Colon (tissue), 2 donors: ENCODE measurements at regions not wholly inside any gene's neighbourhood (a gene's known extent, or its start where the extent isn't known, plus 50 kb on each side); places are given as distances from the start of the nearest gene placed in this dataset.

Source experiments
- FAIRE-seq: peaks from 2 replicates; lab custom pipeline; 2012; peaks lifted over from hg19 to GRCh38; lab: Jason Lieb, UNC
- donor health status: control.
- donor health status: control.

DNA sequence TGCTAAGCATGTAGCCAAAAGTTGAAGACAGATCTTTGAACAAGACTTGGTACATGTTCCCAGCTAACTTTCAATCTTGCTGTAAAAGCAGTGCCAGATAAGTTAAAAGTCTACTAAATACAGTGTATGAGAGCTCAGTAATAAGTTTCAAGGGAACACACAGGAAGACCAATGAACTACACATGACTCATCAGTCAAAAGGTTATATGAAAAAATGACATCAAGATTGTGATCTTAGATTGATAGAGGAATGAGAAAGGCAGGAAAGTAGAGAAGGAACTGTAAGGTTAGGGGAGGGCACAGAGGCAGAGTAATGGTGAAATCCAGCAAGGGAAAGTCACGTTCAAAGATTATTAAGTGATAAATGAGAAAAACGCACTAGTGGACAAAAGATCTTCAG lies 249.9 kb upstream of the FLRT2 start:
- no peak for FAIRE-seq

DNA sequence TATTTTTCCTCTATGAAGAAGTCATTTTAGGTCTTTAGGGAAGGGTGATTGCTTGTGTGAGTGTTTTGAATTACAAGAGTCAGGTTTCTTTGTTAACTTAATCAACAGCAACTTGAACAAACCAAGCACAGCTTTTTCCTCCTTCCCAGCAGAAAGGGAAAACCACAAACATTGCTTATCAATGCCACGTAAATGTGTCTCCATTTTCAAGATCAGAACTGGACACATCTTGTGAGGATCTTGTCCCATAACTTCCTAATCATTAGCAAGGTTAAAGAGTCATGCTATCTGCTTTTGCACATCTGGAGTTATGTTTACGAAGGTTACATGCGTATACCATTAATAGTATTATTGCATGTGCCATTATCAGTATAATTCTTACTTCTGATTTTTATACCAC lies 248.0 kb upstream of the FLRT2 start:
- no peak for FAIRE-seq

DNA sequence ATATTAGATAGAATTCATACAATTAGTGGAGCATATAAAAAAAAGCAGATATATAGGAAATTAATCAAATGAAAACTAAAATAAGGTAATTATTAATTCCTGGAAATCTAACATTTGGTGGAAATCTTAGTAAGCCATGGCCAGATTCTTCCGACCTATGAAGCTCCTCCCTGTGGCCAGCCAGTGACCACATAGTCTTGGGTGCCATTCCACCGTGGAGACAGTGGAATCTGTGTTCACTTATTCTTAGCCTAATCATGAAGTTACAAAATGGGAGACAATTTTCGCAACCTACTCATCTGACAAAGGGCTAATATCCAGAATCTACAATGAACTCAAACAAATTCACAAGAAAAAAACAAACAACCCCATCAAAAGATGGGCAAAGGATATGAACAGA lies 241.9 kb upstream of the FLRT2 start:
- no peak for FAIRE-seq

DNA sequence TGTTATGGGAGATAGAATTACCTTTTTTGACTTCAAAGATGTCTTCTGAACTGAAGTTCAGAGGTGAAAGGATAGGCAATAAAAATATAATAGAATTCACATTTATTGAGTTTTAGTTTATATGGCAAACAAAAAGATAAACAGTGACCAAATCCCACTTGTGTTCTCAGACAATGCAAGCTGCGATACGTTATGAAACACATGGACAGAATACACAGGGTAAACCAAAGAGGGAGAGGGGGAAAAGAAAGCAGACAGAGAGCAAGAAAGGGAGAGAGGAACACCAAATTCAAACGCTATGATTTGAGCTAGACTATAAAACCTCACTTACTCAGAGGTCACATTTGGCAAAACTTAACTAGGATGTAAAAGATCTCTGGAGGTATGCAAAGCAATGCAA lies 238.2 kb upstream of the FLRT2 start:
- no peak for FAIRE-seq

DNA sequence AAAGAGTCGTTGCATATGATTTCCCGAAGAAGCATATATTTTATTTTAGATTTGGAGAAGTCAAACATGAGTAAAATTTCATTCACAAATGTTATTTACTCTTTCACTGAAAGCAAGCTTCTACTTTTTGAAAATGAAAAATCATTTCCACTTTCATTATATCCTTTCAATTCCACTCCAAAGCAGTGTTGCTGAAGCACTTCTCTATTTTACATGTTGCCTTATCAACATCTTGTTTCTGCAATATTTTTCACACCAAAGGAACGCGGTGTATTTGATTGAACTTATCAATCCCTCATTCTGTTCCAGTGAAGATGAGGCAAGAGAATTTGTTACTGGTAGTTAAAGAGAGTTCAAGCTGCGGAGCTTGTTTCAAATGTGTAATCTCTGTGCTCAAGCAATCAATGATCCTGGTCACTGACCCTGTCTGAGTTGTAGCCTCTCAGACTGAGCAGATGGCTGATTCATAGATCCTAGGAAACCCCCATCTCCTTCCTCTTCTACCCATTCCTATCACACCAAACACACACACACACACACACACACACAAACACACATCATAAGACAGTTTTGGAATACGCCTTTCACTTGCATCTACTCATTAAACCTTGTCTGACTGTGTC lies 236.2 kb upstream of the FLRT2 start:
- FAIRE-seq = no peak

DNA sequence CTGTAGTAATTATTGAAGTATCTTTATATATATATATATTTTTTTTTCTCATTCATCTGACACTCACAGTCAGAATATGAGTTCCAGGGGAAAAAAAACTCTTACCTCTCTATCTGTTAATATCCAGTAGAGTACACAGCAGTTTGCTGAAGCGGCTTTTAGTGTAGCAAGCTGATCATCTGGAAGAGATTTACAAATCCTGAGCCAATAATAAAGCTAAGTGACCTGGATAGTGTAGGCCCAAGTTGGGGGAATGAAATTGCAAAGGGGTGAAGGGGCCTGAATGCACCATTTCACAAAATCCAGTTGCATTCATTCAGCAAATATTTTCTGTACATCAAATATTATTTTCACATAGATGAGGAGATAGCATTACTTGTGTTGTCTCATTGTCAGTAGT lies 234.6 kb upstream of the FLRT2 start:
- no peak for FAIRE-seq

DNA sequence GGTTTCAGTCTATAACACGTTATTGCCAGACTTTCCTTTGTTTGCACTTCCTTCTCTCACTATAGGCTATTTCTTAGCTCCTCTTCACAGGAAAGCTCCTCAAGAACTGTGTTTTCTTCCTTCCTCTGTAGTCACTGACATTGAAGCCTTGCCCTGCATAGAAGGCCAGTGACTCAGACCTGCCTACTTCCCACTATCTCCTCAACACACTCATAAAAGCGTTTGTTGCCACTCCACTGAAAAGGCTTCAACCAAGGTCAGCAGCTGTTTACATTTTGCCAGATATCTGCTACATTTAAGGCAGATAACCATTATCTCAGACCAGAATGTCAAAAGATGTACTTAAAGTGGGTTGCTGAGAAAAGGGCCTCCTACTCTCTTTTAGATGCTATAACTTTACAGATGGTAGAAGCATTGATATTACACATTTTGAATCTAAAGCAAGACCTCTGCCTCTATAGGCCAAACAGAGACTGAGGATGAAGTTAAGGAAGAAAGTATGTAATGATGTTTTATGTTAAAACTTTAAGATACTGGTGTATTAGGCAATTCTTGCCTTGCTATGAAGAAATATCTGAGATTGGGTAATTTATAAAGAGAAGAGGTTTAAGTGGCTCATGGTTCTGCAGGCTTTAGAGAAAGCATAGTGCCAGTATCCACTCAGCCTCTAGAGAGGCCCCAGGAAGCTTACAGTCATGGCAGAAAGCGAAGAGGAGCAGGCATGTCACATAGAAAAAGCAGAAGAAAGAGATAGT lies 233.3 kb upstream of the FLRT2 start:
- no peak for FAIRE-seq

DNA sequence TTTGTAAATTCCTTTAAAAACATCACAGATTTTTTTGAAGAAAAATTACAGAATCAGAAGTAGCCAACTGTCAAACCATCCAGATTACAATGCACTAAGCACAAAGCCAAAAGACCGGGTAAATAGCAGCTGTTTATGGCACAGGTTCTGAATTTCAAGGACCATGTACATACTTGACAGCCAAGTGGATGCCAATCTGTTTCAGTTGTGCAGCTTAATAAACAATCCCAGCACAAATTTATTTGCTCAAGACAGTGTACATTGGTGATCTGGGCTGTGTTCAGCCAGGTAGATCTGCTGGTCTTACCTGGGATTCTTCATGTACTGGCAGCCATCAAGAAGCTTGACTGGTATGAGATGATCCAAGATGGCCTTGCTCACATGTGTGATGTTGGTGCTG lies 229.8 kb upstream of the FLRT2 start:
- no peak for FAIRE-seq

DNA sequence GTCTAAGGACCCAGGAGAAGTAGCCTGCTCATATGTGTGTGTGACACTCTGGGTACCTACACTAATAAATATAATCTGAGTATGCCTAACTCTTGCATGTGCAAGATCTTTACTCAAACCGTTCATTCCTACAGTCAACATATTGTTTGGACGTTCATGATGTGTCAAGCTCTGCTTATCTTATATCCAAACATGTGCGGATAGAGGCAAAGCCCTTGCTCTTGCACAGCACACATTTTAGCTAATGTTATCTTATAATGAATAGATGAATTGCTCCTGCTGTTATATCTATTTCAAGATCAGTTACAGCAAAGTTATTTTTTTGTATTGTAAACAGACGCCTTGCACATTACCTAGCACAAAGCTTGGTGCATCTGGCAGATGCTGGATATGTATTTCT lies 228.4 kb upstream of the FLRT2 start:
- no peak for FAIRE-seq

DNA sequence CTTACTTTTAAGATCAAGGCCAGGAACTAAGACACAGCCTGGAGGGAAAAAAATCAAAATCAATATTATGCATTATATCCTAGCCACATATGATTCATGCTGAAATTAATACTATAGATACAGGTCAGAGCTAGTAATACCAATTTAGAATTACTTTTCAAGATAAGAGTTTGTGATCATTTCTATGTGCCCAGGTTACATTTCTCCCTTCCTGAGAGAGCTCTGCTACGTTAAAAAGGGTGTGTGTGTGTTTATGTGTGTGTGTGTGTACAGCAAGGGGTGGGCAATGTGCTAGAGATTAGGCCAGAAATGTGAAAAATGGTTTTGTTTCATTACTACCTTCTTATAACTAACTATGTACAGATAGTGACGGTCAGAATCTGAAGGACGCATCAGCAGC lies 223.9 kb upstream of the FLRT2 start:
- no peak for FAIRE-seq

DNA sequence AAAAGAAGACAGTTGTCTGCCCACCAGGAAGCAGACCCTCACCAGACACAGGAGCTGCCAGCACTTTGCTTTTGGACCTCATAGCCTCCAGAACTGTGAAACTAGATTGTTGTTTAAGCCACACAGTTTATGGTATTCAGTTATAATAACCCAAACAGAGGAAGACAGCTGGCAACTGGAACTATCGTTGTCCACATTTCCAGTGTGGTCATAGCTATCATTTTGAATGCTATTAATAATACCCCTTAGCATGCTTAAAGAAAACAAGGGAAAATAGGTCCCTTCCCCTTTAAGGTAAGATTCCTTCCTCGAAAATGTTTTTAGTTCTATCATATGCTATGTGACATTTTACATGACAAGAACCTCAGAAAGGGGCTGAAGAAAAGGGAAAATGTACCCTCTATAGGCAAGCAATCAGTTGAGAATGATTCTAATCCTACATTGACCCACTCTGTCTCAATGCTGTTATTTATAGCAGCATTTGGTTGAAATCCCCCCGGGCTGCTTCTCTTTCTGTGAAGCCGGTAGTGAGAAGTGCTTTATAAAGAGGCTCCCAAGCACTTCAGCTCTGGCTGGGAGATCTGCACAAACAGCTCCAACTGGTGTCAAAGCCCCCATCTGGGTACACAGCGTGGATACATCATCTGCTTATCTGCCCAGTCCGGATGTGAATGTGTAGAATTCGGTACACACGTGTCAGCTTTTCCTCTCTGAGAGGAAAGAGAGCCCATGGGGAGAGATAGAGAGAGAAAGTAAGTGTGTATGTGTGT lies 221.2 kb upstream of the FLRT2 start:
- no peak for FAIRE-seq

DNA sequence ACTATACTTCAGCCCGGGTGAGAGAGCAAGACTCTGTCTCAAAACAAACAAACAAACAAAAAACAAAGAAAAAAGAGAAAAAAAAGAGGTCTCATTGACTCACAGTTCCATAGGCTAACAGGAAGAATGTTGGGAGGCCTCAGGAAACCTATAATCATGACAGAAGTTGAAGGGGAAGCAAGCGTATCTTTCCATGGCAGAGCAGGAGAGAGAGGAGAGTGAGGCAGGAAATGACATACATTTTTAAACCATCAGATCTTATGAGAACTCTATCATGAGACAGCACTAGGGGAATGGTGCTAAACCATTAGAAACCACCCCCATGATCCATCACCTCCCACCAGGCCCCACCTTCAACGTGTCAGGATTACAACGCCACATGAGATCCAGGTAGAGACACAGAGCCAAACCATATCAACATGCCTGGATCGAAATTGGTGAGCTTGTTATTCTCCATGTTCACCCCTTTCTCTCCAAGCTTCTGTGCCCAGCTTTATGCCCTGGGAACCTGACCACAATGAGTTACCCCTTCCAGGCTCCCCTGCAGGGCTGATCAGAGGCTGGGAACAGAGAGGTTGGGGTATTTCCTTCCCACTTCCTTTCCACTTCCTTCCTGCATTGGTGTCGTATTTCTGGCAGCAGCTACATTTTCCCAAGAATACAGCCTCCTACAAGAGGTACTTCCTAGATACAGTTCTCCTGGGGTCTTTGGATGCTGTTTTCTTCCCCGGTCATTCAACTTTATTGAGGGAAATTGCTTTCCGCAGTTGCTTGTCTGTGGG lies 219.3 kb upstream of the FLRT2 start:
- FAIRE-seq = no peak

DNA sequence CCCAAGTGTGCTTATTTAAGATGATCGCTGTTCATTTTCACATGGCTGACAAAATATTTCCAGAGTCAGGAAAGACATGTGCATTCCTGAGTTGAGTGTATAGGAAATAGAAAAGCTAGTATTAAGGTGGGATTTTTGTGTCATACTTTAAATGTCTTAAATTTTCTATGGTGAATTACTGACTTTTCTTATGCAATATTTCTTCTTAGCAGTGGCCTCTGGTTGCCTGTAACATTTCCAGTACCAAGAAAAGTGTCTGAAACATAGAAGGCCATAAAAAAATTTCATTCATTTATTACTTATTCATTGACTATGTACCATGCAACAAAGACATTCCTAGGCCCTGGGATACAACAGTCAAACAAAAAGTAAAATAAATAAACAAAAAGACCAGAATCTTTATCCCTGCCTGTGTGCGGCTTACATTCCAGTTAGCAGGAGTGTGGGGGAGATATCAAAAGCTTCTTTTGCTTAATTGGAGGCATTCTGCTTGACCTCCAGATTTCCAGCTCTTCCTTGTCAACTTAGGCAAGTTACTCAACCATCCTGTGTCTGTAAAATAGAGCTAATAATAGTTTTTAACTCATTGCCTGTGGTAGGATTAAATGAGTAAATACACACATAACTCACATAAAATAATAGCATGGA lies 216.3 kb upstream of the FLRT2 start:
- no peak for FAIRE-seq

DNA sequence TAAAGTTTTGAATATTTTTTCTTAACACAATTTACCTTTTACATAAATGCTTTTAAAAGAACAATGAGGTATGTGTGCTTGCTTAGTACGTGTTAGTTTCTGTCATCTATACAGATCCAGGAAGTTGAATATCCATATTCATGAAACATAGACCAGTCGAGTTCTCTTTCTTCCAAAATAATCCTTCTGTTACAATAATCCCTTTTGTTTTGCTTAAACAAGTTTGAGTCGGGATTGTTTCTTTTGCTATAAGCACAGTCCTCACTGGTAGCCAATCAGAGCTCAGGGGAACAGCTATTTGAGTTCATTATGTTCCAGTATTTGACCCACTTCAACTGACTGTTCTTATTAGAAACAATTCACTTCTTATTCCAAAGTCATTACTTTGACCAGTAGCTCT lies 214.7 kb upstream of the FLRT2 start:
- no peak for FAIRE-seq

DNA sequence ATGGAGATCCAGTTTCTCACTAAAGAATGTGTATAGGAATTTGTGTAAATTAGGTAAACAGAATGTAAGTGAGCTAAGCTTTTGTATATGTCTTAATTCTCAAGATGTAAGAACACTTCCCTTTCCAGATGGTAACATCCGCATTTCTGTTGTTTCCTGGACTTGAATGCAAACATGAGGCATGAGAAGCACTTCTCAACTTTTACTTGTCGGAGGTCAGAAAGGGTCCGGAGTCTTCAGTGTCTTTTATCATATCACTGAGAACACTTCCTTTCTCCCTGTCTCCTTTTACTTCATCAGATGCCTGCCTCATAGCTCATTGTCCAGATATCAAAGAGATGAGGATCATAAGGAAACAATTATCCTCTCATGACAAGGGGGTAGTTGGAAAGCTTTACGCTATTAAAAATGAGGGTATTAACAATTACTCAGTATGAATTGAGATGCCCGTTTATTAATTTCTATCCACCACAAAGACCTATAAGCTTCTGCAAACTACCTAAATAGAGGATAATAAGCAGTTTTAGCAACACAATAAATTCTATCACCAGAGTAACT lies 214.1 kb upstream of the FLRT2 start:
- FAIRE-seq = no peak

DNA sequence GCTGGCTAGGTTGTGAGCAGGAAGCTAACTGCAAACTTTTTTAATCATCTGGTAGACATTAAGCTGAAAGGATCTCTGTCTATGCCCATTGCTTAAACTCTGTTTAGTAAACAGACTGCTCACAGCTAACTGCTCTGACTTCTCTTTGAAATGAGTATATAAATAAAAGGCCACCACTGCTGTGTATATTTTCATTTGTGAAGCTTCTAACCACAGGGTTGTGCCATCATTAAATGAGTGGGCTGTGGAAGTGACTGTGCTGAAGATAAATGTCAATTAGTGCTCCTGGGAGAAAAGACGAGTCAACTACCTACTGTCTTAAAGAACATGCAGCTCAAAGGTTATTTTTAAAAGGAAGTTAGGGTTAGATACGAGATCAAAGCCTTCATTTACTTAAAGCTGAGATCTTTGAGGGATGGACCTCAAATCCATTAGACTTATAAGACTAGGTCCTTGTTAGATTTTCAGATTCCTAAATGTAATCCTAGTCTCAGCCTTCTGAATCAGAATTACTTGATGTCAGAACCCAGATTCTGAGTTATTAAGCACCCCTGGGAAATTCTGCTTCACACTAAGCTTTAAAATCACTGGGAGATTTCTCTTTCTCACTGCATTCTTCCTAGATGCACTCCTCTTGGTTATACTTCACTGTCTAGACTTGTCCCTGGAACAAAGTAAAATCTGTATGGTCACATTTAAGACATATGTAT lies 213.1 kb upstream of the FLRT2 start:
- FAIRE-seq = no peak

DNA sequence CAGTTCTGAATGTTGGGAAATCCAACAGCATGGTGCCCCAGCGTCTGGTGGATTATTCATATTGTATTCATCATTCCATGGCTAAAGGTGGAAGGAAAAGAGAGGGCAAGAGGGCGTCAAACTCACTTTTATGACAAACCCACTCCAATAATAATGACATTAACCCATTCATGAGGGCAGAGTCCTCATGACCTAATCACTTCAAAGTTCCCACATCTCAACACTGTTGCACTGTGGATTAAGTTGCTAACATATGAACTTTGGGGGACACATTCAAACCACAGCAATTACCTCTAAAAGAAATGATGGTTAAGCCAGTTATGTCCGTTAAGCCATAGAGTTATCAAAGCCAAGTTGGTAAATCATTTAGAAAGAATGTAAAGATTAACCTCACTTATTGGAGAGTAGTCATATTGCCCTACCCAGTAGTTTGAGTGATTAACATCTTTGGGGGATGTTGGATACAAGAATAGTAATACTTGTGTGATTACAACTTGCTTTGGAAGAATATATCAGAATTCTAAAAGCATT lies 212.4 kb upstream of the FLRT2 start:
- FAIRE-seq = no peak

DNA sequence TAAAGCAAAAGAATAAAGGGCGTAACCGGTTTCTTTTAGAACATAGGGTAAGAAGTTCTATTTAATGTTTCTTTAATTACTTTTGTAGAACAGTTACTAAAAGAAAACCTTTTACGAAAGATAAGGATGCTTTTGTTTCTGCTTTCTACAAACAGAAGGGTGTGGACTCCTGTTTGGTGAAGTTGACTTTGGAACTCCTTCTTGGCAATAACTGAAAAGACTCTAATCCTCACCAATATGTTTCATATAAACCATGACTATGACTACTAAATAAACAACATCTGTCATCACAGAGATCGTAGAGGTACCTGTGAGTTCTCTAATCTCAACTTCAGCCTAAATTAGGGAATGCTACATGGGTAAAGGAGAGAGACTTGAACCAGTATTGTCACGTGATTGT lies 210.8 kb upstream of the FLRT2 start:
- FAIRE-seq = no peak

DNA sequence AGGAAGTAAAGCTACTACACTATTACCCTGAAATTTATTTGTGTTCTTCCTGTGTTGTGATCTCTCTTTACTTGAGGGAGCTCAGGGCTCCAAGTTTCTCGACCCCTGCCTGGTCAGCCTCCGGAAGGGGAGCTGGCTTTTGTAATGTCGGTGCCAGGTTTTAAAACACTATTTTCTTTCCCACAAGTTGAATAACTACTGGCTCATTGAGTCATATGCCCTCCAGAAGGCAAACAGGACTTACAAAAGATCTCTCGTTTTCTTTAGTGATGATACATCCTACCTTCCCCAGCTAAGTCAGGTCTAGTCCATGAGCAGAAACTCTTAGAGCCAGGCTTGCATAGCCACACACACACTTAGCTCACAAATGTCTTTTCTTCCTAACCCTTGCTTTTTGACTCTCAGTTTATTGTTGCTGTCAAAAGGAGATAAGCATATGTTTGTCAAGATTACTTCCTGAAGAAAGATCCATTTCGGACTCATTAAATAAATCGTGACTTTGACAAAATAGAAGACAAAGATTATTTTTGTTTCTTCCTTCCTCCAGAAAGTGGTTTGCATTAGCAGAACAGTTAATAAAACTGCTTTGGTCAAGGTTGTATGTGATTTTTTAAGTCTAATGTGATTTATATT lies 209.8 kb upstream of the FLRT2 start:
- FAIRE-seq = no peak
